ENCODE measurements at regions not wholly inside any gene's neighbourhood (a gene's known extent, or its start where the extent isn't known, plus 50 kb on each side); places are given as distances from the start of the nearest gene placed in this dataset.

GRCh38 chr10:28880683-28880950 lies 203.3 kb downstream of the BAMBI start:
- peaks cover 43% of the 10 kb centered on the region for H3K4me1 Mint-ChIP-seq
- H3K9me3 Mint-ChIP-seq: no peaks in the 10 kb centered on the region
- no peaks in the 10 kb centered on the region for H3K36me3 Mint-ChIP-seq (ENCODE audit: low read depth)
- peak overlapping the region; percentile 59 to 68 (median 66) for H3K27ac Mint-ChIP-seq
- peaks cover 4% of the 10 kb centered on the region for H3K27me3 Mint-ChIP-seq (ENCODE audit: low read depth)
- no peak for TF ChIP-seq CTCF (IDR thresholded peaks at IDR 0.05; ENCODE audit: unreplicated experiment in 3 of 3)
- H3K4me3 Mint-ChIP-seq: no peak overlapping the region

- TF ChIP-seq CTCF (IDR thresholded peaks at IDR 0.05; ENCODE audit: unreplicated experiment in 3 of 3): no peak
- Mint-ChIP-seq H3K27ac (peak overlapping the region; percentile 59 to 68 (median 66)), H3K9me3 (no peaks in the 10 kb centered on the region), H3K4me1 (peaks cover 38% of the 10 kb centered on the region), H3K27me3 (ENCODE audit: low read depth) (no peaks in the 10 kb centered on the region), H3K36me3 (ENCODE audit: low read depth) (no peaks in the 10 kb centered on the region), H3K4me3 (no peak overlapping the region)
Measured at GRCh38 chr10:28881171-28881882, 204.0 kb downstream of the BAMBI start.

GRCh38 chr10:28883741-28884423 lies 206.6 kb downstream of the BAMBI start:
- no peaks in the 10 kb centered on the region for H3K9me3 Mint-ChIP-seq
- H3K4me3 Mint-ChIP-seq: no peak overlapping the region
- no peaks in the 10 kb centered on the region for H3K36me3 Mint-ChIP-seq (ENCODE audit: low read depth)
- H3K27me3 Mint-ChIP-seq (ENCODE audit: low read depth): no peaks in the 10 kb centered on the region
- peaks cover 33% of the 10 kb centered on the region for H3K4me1 Mint-ChIP-seq
- TF ChIP-seq CTCF (IDR thresholded peaks at IDR 0.05; ENCODE audit: unreplicated experiment in 3 of 3): no peak
- H3K27ac Mint-ChIP-seq: peak overlapping the region in 2 of 3 experiments; percentile 22 to 23

- Mint-ChIP-seq H3K4me1 (peaks cover 6% of the 10 kb centered on the region), H3K36me3 (ENCODE audit: low read depth) (no peaks in the 10 kb centered on the region), H3K27ac (no peak overlapping the region), H3K4me3 (no peak overlapping the region), H3K9me3 (no peaks in the 10 kb centered on the region), H3K27me3 (ENCODE audit: low read depth) (peaks cover 7% of the 10 kb centered on the region)
- no peak for TF ChIP-seq CTCF (IDR thresholded peaks at IDR 0.05; ENCODE audit: unreplicated experiment in 3 of 3)
Measured at GRCh38 chr10:28890121-28890950, 213.0 kb downstream of the BAMBI start.

- no peak overlapping the region for H3K27ac Mint-ChIP-seq
- peaks cover 6% of the 10 kb centered on the region for H3K4me1 Mint-ChIP-seq
- no peaks in the 10 kb centered on the region for H3K36me3 Mint-ChIP-seq (ENCODE audit: low read depth)
- TF ChIP-seq CTCF (IDR thresholded peaks at IDR 0.05; ENCODE audit: unreplicated experiment in 3 of 3): no peak
- peaks cover 7% of the 10 kb centered on the region for H3K27me3 Mint-ChIP-seq (ENCODE audit: low read depth)
- H3K4me3 Mint-ChIP-seq: no peak overlapping the region
- H3K9me3 Mint-ChIP-seq: no peaks in the 10 kb centered on the region
Measured at GRCh38 chr10:28891058-28891713, 213.9 kb downstream of the BAMBI start.

Measured in nephron (organoid).